COLO668 (cell line): ENCODE measurements at regions not wholly inside any gene's neighbourhood (a gene's known extent, or its start where the extent isn't known, plus 50 kb on each side); places are given as distances from the start of the nearest gene placed in this dataset.
A peak's percentile ranks its signal among the peaks of the same experiment; 100 is the strongest.

ENCODE experiments used
- DNase-seq: peaks from one replicate; lab custom pipeline; 2025; ENCODE audit not compliant: unreplicated experiment; lab: John Stamatoyannopoulos, UW

GRCh38 chr5:108696951-108697715, 50.6 kb upstream of the FER start:
- no peak for DNase-seq

- no peak for DNase-seq
These were observed 51.3 kb upstream of the FER start for GRCh38 chr5:108696407-108696806.

GRCh38 chr5:108688485-108688884, 59.2 kb upstream of the FER start:
- no peak for DNase-seq

GRCh38 chr5:108687595-108688200, 60.0 kb upstream of the FER start:
- DNase-seq: no peak

GRCh38 chr5:108686676-108687075, 61.0 kb upstream of the FER start:
- DNase-seq: no peak

- peak; percentile 6 for DNase-seq
These were observed 62.1 kb upstream of the FER start for GRCh38 chr5:108685448-108686216.

GRCh38 chr5:108681079-108681921, 66.4 kb upstream of the FER start:
- peak; percentile 0 for DNase-seq

GRCh38 chr5:108678091-108678490, 69.6 kb upstream of the FER start:
- DNase-seq: no peak

GRCh38 chr5:108675736-108676135, 72.0 kb upstream of the FER start:
- DNase-seq: no peak

- DNase-seq: no peak
These were observed 75.1 kb upstream of the FER start for GRCh38 chr5:108672639-108673038.

GRCh38 chr5:108670591-108671289, 77.0 kb upstream of the FER start:
- no peak for DNase-seq

GRCh38 chr5:108669462-108669861, 78.2 kb upstream of the FER start:
- no peak for DNase-seq

- DNase-seq: no peak
These were observed 86.0 kb upstream of the FER start for GRCh38 chr5:108661590-108662219.

- DNase-seq: no peak
These were observed 86.7 kb upstream of the FER start for GRCh38 chr5:108661024-108661423.

GRCh38 chr5:108660291-108660690, 87.4 kb upstream of the FER start:
- no peak for DNase-seq

- DNase-seq: no peak
These were observed 88.2 kb upstream of the FER start for GRCh38 chr5:108659531-108659930.

GRCh38 chr5:108655750-108656450, 91.8 kb upstream of the FER start:
- no peak for DNase-seq

- DNase-seq: no peak
These were observed 93.6 kb upstream of the FER start for GRCh38 chr5:108654051-108654450.

- DNase-seq: no peak
These were observed 94.5 kb upstream of the FER start for GRCh38 chr5:108653201-108653600.
